GM21717 (cell line): ENCODE measurements at regions not wholly inside any gene's neighbourhood (a gene's known extent, or its start where the extent isn't known, plus 50 kb on each side); places are given as distances from the start of the nearest gene placed in this dataset.

Source experiments
- ATAC-seq: cut with Tn5 transposase; IDR thresholded peaks from one replicate; pipeline ENCODE4 v1.9.1; 2021; ENCODE audit warnings: mild to moderate bottlenecking, moderate library complexity; ENCODE audit not compliant: unreplicated experiment

DNA sequence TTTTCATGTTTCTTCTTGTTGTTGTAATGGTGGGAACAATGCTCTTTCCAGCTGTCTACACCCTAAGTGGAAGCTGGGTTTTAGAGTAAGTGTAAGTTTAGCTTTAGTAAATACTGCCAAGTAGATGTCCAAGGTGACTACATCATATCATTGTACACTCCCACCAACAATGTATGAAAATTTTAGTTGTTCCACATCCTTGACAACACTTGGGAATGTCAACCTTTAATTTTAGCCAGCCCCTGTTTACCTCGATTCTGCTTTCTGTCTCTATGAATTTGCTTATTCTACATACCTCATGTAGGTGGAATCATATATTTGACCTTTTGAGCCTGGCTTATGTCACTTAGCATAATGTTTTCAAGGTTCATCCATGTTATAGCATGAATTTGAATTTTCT lies 93.0 kb downstream of the MTPAP start:
- ATAC-seq: no peak

GRCh38 chr10:30254926-30255325 lies 94.2 kb downstream of the MTPAP start:
- no peak for ATAC-seq

DNA sequence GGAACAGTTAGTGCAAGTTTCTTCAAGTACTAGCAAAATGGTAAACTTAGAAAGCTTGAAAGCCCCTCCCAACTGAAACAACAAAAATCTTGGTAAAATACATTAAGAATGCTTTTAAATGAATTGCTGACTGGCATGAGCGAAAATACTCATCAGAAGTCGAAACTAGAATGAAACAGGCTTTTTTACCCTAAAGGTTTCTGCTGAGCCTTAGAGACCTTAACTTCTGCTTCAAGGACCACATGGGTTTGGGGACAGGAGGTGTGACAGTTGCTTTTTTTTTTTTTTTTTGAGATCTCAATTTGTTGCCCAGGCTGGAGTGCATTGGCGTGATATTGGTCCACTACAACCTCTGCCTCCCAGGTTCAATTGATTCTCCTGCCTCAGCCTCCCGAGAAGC lies 100.3 kb downstream of the MTPAP start:
- ATAC-seq: no peak

GRCh38 chr10:30247704-30248103 lies 101.4 kb downstream of the MTPAP start:
- ATAC-seq: peak; percentile 64

DNA sequence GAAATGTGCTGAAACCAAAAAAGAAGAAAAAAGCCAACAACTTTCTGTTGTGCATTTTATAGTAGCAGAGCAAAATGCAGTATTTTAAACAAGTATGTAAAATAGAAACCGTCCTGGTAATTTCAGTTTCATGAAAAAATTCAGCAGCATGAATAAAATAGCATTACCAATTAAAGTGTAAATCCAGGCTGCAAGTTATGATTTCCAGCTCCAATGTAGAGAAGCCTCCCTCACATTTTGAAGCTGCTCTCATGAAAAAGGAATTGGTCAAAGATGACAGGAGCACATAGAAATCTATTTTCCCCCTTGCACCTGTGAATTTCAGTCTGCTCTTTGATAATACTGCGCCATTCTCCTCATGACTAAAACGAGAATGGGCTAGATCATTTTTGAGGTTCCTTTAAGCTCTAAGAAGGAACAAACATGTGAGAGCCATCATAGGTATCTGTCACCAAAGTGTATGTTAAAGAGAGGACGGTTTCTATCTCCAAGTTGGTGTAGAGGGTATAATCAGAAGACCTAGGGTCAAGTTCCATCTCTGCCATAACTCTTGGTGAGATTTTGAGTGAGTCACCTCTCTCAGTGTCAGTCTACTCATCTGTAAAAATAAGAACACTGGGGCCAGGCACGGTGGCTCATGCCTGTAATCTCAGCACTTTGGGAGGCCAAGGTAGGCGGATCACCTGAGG lies 107.5 kb downstream of the MTPAP start:
- no peak for ATAC-seq

DNA sequence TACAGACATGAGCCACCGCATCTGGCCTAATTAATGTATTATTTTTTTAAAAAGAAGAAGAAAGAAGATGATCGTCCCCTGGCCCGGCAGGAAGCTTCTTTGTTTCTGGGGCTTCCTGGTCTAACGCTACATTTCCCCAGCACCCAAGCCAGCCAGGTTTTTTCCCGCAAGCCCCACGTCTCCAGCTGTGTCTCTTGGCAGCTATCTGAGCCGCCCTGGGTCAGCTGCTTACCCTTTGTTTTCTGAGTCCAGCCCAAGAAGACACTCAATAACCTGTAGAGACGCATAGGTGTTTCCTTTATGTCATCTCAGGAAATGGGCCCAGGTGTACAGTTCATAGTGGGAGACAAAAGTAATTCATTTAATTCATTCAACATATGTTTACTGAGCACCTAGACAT lies 110.2 kb downstream of the MTPAP start:
- ATAC-seq: no peak

DNA sequence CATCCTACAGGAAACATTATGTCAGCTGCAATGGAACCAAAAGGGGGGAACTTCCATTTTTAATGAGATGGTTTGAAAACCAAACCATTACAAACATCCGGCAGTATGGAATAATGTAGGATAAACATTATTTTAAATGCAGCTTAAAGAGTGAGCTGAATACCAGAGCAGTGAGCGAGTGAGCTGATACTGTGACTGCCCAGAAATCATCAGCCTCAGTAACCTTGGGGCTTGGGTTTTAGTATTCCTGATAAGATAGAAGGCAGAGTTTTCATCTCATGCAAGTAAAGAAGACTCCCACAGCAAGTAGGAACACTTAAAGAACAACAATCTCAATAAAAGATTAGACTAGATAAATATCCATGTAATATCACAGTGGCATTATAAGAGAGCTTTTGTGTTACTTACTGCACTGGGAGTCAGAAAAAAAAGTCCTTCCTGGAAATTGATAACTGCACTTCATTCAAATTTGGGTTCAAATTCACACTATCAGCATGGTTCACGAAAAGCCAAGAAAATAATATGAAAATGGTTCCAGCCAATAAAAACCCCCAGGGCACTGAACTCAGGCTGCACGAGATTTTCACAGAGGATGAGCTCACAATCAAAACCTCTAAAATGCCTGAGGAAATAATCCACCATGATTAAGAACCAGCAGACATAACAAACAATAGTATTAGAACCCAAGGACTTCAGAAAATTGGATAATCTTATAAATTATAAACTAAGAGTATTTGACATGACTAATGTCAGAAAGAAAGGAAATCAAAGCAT lies 115.7 kb downstream of the MTPAP start:
- no peak for ATAC-seq

DNA sequence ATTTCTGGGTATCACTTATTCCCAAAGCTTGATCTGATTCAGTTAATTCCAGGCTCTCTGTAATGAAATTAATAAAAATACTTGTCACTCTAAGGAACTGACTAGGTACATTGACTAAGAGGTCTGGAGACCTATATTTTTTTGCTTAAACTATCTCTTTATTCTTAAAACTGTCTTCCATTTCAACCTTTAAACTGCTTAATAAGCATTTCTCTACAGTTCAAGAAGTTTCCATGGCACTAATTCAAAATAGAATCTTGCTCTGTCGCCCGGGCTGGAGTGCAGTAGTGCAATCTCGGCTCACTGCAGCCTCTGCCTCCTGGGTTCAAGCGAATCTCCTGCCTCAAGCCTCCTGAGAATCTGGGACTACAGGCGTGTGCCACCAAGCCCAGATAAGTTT lies 117.4 kb downstream of the MTPAP start:
- no peak for ATAC-seq

- no peak for ATAC-seq
Measured at GRCh38 chr10:30231071-30231652, 117.9 kb downstream of the MTPAP start.

DNA sequence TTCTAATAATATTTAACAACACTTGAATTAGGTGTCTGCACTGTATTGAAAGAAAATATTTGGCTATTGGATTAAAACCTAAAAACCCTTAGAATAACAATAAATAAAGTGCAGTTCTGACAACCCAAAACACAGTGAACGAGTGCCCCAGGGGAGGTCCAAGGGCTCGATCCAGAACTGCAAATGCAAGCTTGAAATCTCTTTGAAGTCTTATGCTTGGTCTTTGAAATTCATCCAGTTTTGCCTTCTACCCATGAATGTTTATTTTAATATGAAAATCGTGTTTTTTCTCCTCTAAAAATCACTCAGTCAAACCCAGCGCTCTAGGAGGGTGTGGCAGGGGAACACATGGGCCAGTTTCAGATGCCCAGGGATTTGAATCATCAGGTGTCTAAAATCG lies 119.5 kb downstream of the MTPAP start:
- ATAC-seq: no peak

- no peak for ATAC-seq
Measured at GRCh38 chr10:30228417-30229036, 120.6 kb downstream of the MTPAP start.

- ATAC-seq: no peak
Measured at GRCh38 chr10:30227481-30227880, 121.6 kb downstream of the MTPAP start.

DNA sequence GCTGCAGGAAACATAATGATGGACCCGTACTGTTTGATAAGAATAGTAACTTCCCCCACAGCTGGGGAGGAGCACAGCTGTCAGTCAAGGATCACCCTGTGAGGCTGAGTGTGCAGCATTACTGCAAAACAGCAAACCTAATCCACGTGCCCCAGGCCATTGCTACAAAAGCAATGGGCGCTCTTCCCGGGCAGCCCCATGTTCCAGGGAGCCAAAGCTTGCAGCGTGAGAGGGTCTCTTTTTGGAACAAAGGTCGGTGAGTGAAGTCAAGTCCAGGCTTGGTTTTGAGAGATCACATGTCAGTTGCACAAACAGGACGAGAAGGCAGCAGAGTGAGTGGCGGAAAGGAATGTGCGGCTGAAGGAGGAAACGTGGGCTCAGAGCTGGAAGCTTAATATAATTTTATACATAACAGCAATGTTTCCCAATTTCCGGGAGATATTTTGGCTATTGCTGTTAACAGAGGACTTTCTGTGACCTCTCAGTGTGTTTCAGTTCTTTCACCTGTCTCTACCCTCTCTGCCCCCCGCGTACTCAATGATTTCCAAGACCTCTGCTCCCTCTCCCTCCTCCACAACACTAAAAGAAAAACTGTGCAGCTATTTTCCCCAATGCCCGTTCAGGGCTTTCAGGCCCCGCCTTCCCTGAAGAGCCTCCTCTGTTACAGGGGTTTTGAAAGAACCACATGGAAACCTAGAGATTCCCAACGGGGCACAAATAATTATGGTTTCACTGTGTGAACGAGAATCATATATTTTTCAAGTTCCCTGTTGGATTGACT lies 128.9 kb downstream of the MTPAP start:
- ATAC-seq: no peak

GRCh38 chr10:30216821-30217220 lies 132.3 kb downstream of the MTPAP start:
- ATAC-seq: no peak

- no peak for ATAC-seq
Measured at GRCh38 chr10:30215623-30216022, 133.5 kb downstream of the MTPAP start.

DNA sequence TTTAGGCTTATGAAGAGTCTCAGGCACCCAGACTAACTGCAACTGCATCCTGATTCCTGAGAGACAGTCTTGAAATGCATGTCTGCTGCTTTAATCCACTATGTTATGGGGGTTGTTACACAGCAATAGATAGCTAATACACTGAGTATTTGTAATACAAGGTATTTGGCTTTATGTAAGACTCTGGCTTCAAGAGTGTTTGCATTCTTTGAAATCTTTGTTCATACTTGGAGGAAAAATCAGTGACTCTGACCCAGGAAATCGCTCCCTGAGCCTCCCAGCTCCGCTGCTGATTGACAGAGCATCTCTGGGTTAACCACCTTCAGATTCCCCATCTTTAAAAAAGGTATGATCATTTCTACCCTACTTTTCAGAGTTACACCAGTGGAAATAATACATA lies 133.9 kb downstream of the MTPAP start:
- no peak for ATAC-seq

DNA sequence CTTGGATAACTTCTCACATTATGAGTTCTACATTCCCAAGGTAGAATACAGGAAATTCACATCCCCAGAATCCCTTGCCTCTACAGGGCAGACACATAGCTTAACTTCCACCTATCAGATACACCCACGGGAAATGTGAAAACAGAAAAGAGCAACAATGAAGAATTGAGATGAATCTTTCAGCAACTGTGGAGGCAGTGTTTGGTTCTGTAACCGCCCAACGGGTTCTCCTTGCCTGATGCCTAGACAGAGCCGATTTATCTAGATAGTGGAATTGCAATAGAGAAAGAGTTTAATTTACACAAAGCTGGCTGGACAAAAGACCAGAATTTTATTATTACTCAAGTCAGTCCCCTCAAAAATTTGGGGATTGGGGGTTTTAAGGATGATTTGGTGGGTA lies 138.8 kb downstream of the MTPAP start:
- no peak for ATAC-seq

GRCh38 chr10:30208330-30208729 lies 140.7 kb downstream of the MTPAP start:
- no peak for ATAC-seq

GRCh38 chr10:30207485-30208052 lies 141.5 kb downstream of the MTPAP start:
- no peak for ATAC-seq

DNA sequence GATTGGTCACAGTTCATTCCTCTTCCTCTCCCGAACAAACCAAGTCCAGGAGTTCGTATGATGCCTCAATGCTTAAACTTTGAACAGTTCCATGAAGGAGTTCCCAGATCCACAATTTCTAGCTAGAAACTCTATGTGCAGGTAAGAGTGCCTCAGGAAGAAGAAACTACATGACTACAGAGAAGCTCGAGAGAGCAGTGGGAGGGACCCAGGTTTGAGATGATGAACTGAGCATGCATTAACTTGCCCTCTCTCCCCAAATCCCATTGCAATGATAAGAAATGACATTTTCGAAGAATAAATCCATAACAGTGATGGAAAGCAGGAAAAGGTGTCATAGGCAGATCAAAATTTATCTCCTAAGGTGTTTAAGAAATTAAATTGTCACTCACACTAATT lies 140.6 kb upstream of the JCAD start:
- no peak for ATAC-seq
